K562 (cell line): ENCODE measurements at regions not wholly inside any gene's neighbourhood (a gene's known extent, or its start where the extent isn't known, plus 50 kb on each side); places are given as distances from the start of the nearest gene placed in this dataset.

ENCODE experiments used
- MAZ ChIP-seq, 2 experiments: fragments of 450-650 bp in 1 of 2; sonication (generic) in 1 of 2; formaldehyde crosslinking; IDR thresholded peaks in 1 of 2; conservative IDR thresholded peaks in 1 of 2; 2 replicates each; pipeline versions ENCODE4 v1.4.0 to v1.5.0; 2020; ENCODE audit warnings: mild to moderate bottlenecking in 1 of 2, missing genetic modification reagents in 1 of 2
- ZNF318 ChIP-seq, 2 experiments: fragments of 450-650 bp; IDR thresholded peaks; 2 replicates each; pipeline ENCODE4 v1.6.1; 2016; ENCODE audit warnings: mild to moderate bottlenecking in 2 of 2, borderline replicate concordance in 1 of 2, low read depth in 1 of 2, moderate library complexity in 1 of 2

GRCh38 chr19:31421082-31421481 lies 71.8 kb upstream of the TSHZ3 start (continued):
- no peak for TF ChIP-seq ZNF318 (IDR thresholded peaks at IDR 0.05; ENCODE audit: borderline replicate concordance in 1 of 2, low read depth in 1 of 2)
- TF ChIP-seq MAZ (CRISPR knock-in tag; conservative IDR thresholded peaks at IDR 0.05 in 1 of 2, IDR thresholded peaks at IDR 0.05 in 1 of 2) = no peak
